Trophoblast cell (in vitro differentiated cells and primary cell): ENCODE measurements at regions not wholly inside any gene's neighbourhood (a gene's known extent, or its start where the extent isn't known, plus 50 kb on each side); places are given as distances from the start of the nearest gene placed in this dataset.
A peak's percentile ranks its signal among the peaks of the same experiment; 100 is the strongest.

Source experiments
- DNase-seq, 2 donors: peaks; one replicate each; pipeline ENCODE4 v3.0.0-alpha.2; 2016
- H2AFZ ChIP-seq: 2 replicates; pipeline ENCODE4 v1.6.1; 2013; ENCODE audit warnings: low read length, moderate library complexity, mild to moderate bottlenecking; ENCODE audit not compliant: insufficient read depth, poor library complexity
- H2AK5ac ChIP-seq: 2 replicates; pipeline ENCODE4 v1.6.1; 2013; ENCODE audit warnings: mild to moderate bottlenecking, low read length
- H2BK120ac ChIP-seq: 2 replicates; pipeline ENCODE4 v1.6.1; 2013; ENCODE audit warnings: low read length, mild to moderate bottlenecking, moderate library complexity; ENCODE audit not compliant: insufficient read depth, poor library complexity
- H2BK12ac ChIP-seq: 2 replicates; pipeline ENCODE4 v1.6.1; 2013; ENCODE audit warnings: mild to moderate bottlenecking, low read length, moderate library complexity
- H2BK5ac ChIP-seq: 2 replicates; pipeline ENCODE4 v1.6.1; 2013; ENCODE audit warnings: low read length, low read depth, moderate library complexity, mild to moderate bottlenecking; ENCODE audit not compliant: poor library complexity
- H3K14ac ChIP-seq: 2 replicates; pipeline ENCODE4 v1.6.1; 2013; ENCODE audit warnings: mild to moderate bottlenecking, low read length
- H3K18ac ChIP-seq: 2 replicates; pipeline ENCODE4 v1.6.1; 2013; ENCODE audit warnings: mild to moderate bottlenecking, low read length
- H3K23ac ChIP-seq: 2 replicates; pipeline ENCODE4 v1.6.1; 2013; ENCODE audit warnings: low read length
- H3K27ac ChIP-seq: 2 replicates; pipeline ENCODE4 v1.5.1; 2013; ENCODE audit warnings: low read depth, mild to moderate bottlenecking, inconsistent platforms, low read length, moderate library complexity
- H3K27me3 ChIP-seq: 2 replicates; pipeline ENCODE4 v1.6.1; 2013; ENCODE audit warnings: inconsistent platforms, mild to moderate bottlenecking, low read length, moderate library complexity; ENCODE audit not compliant: insufficient read depth
- H3K36me3 ChIP-seq, 2 experiments: 1 replicate in 1 of 2; 2 replicates in 1 of 2; pipeline ENCODE4 v1.6.1; 2013; ENCODE audit warnings: low read length in 2 of 2, mild to moderate bottlenecking in 2 of 2, moderate library complexity in 1 of 2; ENCODE audit not compliant: insufficient read depth in 2 of 2, control insufficient read depth in 1 of 2
- H3K4ac ChIP-seq: 2 replicates; pipeline ENCODE4 v1.6.1; 2013; ENCODE audit warnings: low read depth, mild to moderate bottlenecking, low read length, moderate library complexity
- H3K4me1 ChIP-seq, 2 experiments: 1 replicate in 1 of 2; 2 replicates in 1 of 2; pipeline ENCODE4 v1.6.1; 2013; ENCODE audit warnings: low read length in 2 of 2, mild to moderate bottlenecking in 2 of 2, moderate library complexity in 1 of 2; ENCODE audit not compliant: insufficient read depth in 2 of 2, control insufficient read depth in 1 of 2
- H3K4me2 ChIP-seq: 2 replicates; pipeline ENCODE4 v1.6.1; 2013; ENCODE audit warnings: inconsistent platforms, mild to moderate bottlenecking, low read length, moderate library complexity
- H3K4me3 ChIP-seq: 2 replicates; pipeline ENCODE4 v1.5.1; 2013; ENCODE audit warnings: mild to moderate bottlenecking, low read depth, low read length, inconsistent platforms
- H3K79me1 ChIP-seq: one replicate; pipeline ENCODE4 v1.6.1; 2013; ENCODE audit warnings: low read length
- H3K79me2 ChIP-seq: 2 replicates; pipeline ENCODE4 v1.6.1; 2013; ENCODE audit warnings: low read length, mild to moderate bottlenecking; ENCODE audit not compliant: control insufficient read depth, insufficient read depth, poor library complexity
- H3K9ac ChIP-seq: 2 replicates; pipeline ENCODE4 v1.6.1; 2013; ENCODE audit warnings: mild to moderate bottlenecking, low read length
- H3K9me3 ChIP-seq: 2 replicates; pipeline ENCODE4 v1.6.1; 2013; ENCODE audit warnings: low read depth, mild to moderate bottlenecking, control low read depth, inconsistent platforms, low read length; ENCODE audit not compliant: insufficient read depth
- H4K12ac ChIP-seq: 2 replicates; pipeline ENCODE4 v1.6.1; 2013; ENCODE audit warnings: low read depth, mild to moderate bottlenecking, low read length, moderate library complexity
- H4K8ac ChIP-seq: 2 replicates; pipeline ENCODE4 v1.6.1; 2013; ENCODE audit warnings: low read depth, mild to moderate bottlenecking, low read length, moderate library complexity
- H4K91ac ChIP-seq: one replicate; pipeline ENCODE4 v1.6.1; 2013; ENCODE audit warnings: low read depth, mild to moderate bottlenecking, low read length, moderate library complexity
- WGBS: extraction: QIAGEN DNeasy Blood & Tissue Kit; methylation state at CpG from one replicate; pipeline ENCODE4 v1.1.7; 2013; ENCODE audit warnings: missing lambda C conversion rate; ENCODE audit not compliant: insufficient read length, insufficient coverage; ENCODE audit errors: extremely low coverage; 5-methylcytosine and 5-hydroxymethylcytosine counted together

DNA sequence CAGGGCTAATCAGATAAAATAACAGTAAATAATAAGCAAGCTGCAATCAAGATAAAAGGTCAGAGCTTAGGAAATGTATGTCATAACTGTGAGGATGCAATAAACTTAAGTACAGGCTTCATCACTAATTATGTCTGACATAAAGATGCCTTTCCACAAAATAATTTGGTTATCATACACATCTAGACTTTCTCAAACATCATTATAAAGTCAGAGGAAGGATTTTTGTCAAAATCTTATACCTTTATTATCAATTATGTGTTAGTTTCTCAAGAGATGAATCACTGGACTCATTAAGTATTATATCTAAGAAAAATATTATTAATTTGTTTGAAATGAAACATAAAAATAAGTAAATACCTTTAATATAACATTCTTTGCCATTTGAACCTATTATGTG, 695.4 kb upstream of the INTU start:
- Histone ChIP-seq H3K79me2 (no peaks in the 10 kb centered on the region), H3K14ac (no peak overlapping the region), H3K18ac (no peak overlapping the region), H3K4me1 (peaks cover 0 to 2% of the 10 kb centered on the region in 2 experiments), H3K27ac (no peak overlapping the region), H4K8ac (no peak overlapping the region), H4K12ac (no peak overlapping the region), H4K91ac (no peak overlapping the region), H2AK5ac (no peak overlapping the region), H3K4ac (no peak overlapping the region), H3K27me3 (no peaks in the 10 kb centered on the region), H3K36me3 (no peaks in the 10 kb centered on the region), H2BK120ac (no peak overlapping the region), H2AFZ (no peak overlapping the region), H3K9me3 (no peaks in the 10 kb centered on the region), H3K9ac (no peak overlapping the region), H3K4me2 (no peak overlapping the region), H2BK12ac (no peak overlapping the region), H2BK5ac (no peak overlapping the region), H3K23ac (no peak overlapping the region), H3K4me3 (no peak overlapping the region), H3K79me1 (peaks cover 5% of the 10 kb centered on the region)
- no peak for DNase-seq

DNA sequence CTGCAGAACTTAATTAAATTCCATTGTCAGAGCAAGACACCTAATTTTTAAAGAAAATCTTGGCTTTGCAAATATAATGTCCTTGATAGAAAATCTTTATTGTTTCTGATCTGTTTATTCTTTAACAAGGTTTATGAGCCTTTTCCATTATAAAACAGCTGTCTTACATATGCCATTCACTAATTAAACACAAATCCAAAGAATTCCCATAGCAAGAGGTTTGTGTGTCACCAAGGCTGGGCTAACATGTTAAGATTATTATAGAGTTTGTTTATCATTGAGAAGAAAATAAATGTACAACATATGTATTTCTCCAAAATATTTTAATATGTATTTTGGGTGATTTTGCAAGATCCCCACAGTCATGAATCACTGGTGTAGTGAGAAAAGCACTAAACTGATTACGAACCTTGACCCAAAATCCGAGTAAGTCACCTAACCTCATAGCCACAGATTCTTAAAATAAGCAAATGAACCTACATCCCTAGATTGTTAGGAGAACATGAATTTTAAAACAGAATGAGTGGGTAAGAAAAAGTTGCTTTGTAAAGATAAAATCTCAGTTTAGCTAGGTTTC, 694.8 kb upstream of the INTU start:
- no peak overlapping the region for H3K23ac ChIP-seq
- peaks cover 0 to 2% of the 10 kb centered on the region in 2 experiments for H3K4me1 ChIP-seq
- H3K4me2 ChIP-seq, result no peak overlapping the region
- H3K79me1 ChIP-seq, result peaks cover 5% of the 10 kb centered on the region
- H4K91ac ChIP-seq, result no peak overlapping the region
- no peak for DNase-seq
- H2BK5ac ChIP-seq, result no peak overlapping the region
- H2AFZ ChIP-seq, result no peak overlapping the region
- H3K4ac ChIP-seq, result no peak overlapping the region
- H3K27ac ChIP-seq, result no peak overlapping the region
- no peak overlapping the region for H2BK12ac ChIP-seq
- H3K4me3 ChIP-seq, result no peak overlapping the region
- no peak overlapping the region for H3K9ac ChIP-seq
- WGBS, result no CpG with 5 or more reads among the region's 2 CpGs
- H3K9me3 ChIP-seq, result no peaks in the 10 kb centered on the region
- no peaks in the 10 kb centered on the region for H3K27me3 ChIP-seq
- no peak overlapping the region for H4K8ac ChIP-seq
- no peak overlapping the region for H3K14ac ChIP-seq
- no peaks in the 10 kb centered on the region for H3K36me3 ChIP-seq
- no peak overlapping the region for H4K12ac ChIP-seq
- H2AK5ac ChIP-seq, result no peak overlapping the region
- H3K79me2 ChIP-seq, result no peaks in the 10 kb centered on the region
- H3K18ac ChIP-seq, result no peak overlapping the region
- H2BK120ac ChIP-seq, result no peak overlapping the region

DNA sequence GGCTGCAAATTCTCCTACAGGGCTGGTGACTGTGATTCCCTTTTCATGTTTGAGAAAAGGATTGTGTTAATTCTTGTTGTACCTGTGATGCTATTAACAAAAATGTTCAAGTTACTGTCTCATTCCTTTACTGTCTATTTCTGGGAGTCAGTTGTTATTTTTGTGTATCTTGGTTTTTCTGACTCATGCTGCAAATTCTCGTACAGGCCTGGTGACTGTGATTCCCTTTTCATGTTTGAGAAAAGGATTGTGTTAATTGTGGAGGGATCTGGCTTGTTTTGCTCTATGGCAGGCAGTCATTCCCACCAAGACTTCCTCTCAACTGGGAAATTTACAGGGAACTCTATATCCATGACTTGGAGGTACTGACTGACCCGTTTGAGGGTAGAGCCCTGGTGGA, 693.4 kb upstream of the INTU start:
- Histone ChIP-seq H4K91ac (no peak overlapping the region), H3K18ac (no peak overlapping the region), H4K12ac (no peak overlapping the region), H3K27ac (peak overlapping the region; percentile 78), H3K9me3 (no peaks in the 10 kb centered on the region), H3K27me3 (no peaks in the 10 kb centered on the region), H3K9ac (no peak overlapping the region), H2BK12ac (no peak overlapping the region), H3K4ac (no peak overlapping the region), H3K79me1 (peaks cover 5% of the 10 kb centered on the region), H2BK120ac (no peak overlapping the region), H4K8ac (no peak overlapping the region), H3K23ac (no peak overlapping the region), H2AFZ (no peak overlapping the region), H3K36me3 (no peaks in the 10 kb centered on the region), H3K4me2 (no peak overlapping the region), H3K79me2 (no peaks in the 10 kb centered on the region), H3K4me3 (no peak overlapping the region), H2BK5ac (no peak overlapping the region), H3K4me1 (peaks cover 0 to 2% of the 10 kb centered on the region in 2 experiments), H3K14ac (no peak overlapping the region), H2AK5ac (no peak overlapping the region)
- no CpG with 5 or more reads among the region's 2 CpGs for WGBS
- DNase-seq, result no peak

- no CpG with 5 or more reads among the region's 3 CpGs for WGBS
- H3K23ac ChIP-seq, result no peak overlapping the region
- H3K79me1 ChIP-seq, result no peaks in the 10 kb centered on the region
Observed at GRCh38 chr4:126947536-126947935, 685.2 kb upstream of the INTU start.

More at GRCh38 chr4:126947536-126947935, 685.2 kb upstream of the INTU start:
- H3K4me1 ChIP-seq, result no peaks in the 10 kb centered on the region
- H3K14ac ChIP-seq, result no peak overlapping the region
- no peak overlapping the region for H3K9ac ChIP-seq
- H2AK5ac ChIP-seq, result no peak overlapping the region
- no peak overlapping the region for H3K4me2 ChIP-seq
- H3K4me3 ChIP-seq, result no peak overlapping the region
- H2BK5ac ChIP-seq, result no peak overlapping the region
- H3K27me3 ChIP-seq, result no peaks in the 10 kb centered on the region
- H3K36me3 ChIP-seq, result no peaks in the 10 kb centered on the region
- H3K4ac ChIP-seq, result no peak overlapping the region
- H2AFZ ChIP-seq, result no peak overlapping the region
- no peak overlapping the region for H2BK12ac ChIP-seq
- H4K8ac ChIP-seq, result no peak overlapping the region
- no peak overlapping the region for H4K12ac ChIP-seq
- H3K18ac ChIP-seq, result no peak overlapping the region
- DNase-seq, result no peak
- H2BK120ac ChIP-seq, result no peak overlapping the region
- no peak overlapping the region for H4K91ac ChIP-seq
- H3K27ac ChIP-seq, result no peak overlapping the region
- no peaks in the 10 kb centered on the region for H3K9me3 ChIP-seq
- no peaks in the 10 kb centered on the region for H3K79me2 ChIP-seq
